GM18508 (cell line): ENCODE measurements at regions not wholly inside any gene's neighbourhood (a gene's known extent, or its start where the extent isn't known, plus 50 kb on each side); places are given as distances from the start of the nearest gene placed in this dataset.
A peak's percentile ranks its signal among the peaks of the same experiment; 100 is the strongest.

ENCODE experiments used
- ATAC-seq: cut with Tn5 transposase; IDR thresholded peaks from one replicate; pipeline ENCODE4 v1.9.1; 2021; ENCODE audit warnings: moderate number of reproducible peaks; ENCODE audit not compliant: insufficient read depth, unreplicated experiment

DNA sequence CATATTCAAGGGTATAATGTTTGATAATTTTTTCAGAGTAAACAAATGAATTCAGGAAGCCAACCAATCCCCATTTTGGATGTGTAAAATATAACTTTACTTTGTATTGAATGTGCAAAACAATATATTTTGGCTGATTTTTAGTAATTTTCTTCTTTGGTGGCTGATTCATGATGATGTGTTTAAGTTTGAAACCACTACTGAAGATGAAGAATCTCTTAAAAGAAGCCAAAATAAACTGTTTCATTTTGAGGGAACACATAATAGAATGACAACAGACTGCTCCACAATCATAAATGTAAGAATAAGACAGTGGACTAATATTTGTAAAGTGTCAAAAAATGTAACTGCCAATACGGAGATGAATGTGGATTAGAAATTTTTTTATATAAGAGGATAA is 52.5 kb upstream of the TRIM43 start:
- ATAC-seq, result no peak

DNA sequence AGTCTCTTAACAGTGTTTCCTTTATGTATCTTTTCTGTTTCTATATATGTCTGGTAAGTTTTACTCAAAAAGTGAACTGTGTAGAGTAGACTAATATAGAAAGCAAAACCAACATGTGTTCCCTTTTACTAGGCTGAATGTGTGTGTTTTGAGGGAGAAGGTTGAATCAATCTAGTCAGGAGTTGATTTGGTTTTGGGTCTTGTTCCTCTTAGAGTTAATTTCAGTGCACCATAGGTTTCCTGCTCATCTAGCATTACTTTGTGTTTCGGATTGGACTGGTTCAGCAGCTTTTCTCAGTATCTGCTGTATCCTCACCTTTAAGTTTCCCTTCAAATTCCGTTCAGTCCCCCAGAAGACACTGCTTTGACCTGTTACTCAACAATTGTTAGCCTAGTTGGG is 52.0 kb upstream of the TRIM43 start:
- ATAC-seq, result peak; percentile 75
